HG03060 (cell line): ENCODE measurements at regions not wholly inside any gene's neighbourhood (a gene's known extent, or its start where the extent isn't known, plus 50 kb on each side); places are given as distances from the start of the nearest gene placed in this dataset.

Source experiments
- ATAC-seq: cut with Tn5 transposase; IDR thresholded peaks from one replicate; pipeline ENCODE4 v1.9.1; 2021; ENCODE audit warnings: low read depth, moderate number of reproducible peaks; ENCODE audit not compliant: unreplicated experiment

- ATAC-seq, result no peak
These were observed 178.5 kb downstream of the RHOU start for GRCh38 chr1:228913626-228914414.

DNA sequence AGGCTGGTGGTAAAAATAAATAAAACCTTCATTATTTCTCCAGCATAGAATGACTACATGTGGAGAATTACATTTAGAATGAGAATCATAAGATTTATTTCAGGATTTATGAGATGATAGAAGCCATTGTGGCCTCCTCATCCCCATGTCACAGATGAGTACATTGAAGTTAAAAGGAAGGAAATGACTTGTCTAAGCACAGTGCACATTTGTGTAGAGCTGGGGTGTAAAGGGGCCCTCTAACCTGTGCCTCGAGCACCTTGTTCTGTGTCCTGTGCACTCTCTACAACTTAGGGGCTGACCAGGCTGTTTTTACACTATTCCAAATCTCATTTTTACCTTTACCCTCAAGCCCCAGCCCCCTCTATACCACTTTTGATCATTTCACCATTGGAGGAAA, 179.4 kb downstream of the RHOU start:
- no peak for ATAC-seq

DNA sequence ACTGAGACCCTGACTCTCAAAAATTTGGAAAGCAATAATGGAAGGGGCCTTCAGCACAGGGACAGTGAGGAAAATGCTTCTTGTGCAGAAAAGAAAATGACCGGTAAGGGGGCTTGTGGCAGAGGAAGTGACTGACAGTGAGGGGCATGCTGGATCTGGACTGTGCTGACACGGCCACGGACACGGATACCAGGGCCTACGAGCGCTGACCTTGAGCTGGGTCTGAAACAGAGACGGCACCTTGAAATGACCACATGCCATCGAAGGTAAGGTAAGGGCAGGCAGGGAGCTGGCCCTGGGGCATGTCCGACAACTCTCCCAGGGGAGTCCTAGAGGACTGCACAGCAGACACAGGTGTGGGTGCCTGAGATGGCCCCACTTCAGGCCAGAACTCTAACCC, 182.1 kb downstream of the RHOU start:
- no peak for ATAC-seq

GRCh38 chr1:228917755-228918154, 182.5 kb downstream of the RHOU start:
- no peak for ATAC-seq

DNA sequence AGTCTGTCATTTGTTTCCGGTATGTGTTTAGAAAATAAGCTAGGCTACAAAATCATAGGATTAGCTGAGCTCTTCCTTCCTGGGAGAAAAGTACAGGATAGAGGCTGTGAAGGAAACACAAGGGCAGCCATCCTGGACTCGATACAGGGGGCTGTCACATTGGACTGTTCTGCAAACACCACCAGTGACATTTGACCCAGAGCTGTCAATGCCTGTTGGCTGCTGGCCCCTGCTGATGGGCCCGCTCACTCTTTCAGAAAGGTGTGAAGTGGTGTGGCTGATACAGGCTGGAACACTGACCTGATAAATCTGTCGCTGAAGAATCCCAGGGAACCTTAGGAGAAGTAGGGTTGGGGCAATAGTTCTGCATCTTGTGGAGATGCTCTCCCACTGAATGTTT, 183.1 kb downstream of the RHOU start:
- ATAC-seq, result no peak

DNA sequence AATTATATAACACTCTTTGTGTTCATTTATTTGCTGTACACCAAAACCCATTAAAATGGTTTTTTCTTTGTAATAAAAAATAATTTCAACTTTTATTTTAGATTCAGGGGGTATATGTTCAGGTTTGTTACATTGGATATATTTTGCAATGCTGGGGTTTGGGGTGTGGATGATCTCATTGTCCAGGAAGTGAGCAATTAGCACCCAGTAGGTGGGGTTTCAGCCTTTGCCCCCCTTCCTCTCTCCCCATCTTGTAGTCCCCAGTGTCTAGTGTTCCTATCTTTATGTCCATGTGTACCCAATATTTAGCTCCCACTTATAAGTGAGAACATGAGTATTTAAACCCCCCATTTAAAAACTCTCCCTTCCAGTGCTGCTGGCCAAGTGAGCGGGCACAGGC, 184.6 kb downstream of the RHOU start:
- no peak for ATAC-seq

- no peak for ATAC-seq
These were observed 185.6 kb downstream of the RHOU start for GRCh38 chr1:228920831-228921230.

- no peak for ATAC-seq
These were observed 186.2 kb downstream of the RHOU start for GRCh38 chr1:228921481-228921880.

GRCh38 chr1:228922722-228923376, 187.6 kb downstream of the RHOU start:
- ATAC-seq, result no peak

GRCh38 chr1:228923973-228924686, 188.9 kb downstream of the RHOU start:
- ATAC-seq, result no peak

DNA sequence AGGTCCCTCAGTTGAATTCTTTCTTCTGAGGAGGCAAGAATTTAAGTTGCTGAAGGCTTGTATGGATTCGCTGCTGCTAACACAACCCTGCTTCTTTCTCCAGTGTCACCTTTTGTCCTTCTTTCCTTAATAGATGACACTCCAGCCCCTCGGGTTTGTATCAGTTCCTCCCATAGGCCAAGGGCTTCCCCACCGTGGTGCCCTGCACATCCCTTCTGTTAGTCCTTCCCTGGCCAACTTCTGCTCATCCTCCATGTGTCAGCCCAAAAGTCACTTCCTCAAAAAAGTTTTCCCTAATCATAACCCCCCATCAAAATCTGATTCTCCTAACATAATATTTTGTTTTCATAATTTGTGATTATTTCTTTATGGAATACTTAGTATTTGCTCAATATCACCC, 190.4 kb downstream of the RHOU start:
- no peak for ATAC-seq

DNA sequence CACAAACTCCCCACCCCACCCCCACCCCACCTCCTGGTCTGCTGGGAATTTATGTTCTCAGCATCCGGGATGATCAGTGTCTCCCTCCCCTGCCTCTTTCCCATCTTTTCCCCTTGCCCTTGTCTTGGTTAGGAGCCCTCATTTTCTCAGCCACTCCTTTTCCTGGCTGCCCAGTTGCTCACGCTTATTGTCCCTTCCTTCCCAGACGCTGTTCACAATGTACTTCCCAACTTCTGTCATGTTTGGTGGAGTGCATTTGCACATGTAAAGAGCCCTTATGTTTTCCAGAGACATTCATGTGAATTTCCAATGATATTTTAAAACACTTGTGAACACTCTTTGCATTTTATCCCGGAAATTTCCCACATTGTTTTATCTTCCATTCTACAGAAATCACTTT, 192.1 kb downstream of the RHOU start:
- ATAC-seq, result no peak

- no peak for ATAC-seq
These were observed 192.9 kb downstream of the RHOU start for GRCh38 chr1:228927946-228928898.

GRCh38 chr1:228929476-228930027, 194.3 kb downstream of the RHOU start:
- no peak for ATAC-seq

GRCh38 chr1:228930479-228930957, 195.2 kb downstream of the RHOU start:
- no peak for ATAC-seq

- no peak for ATAC-seq
These were observed 198.5 kb downstream of the RHOU start for GRCh38 chr1:228933753-228934152.

DNA sequence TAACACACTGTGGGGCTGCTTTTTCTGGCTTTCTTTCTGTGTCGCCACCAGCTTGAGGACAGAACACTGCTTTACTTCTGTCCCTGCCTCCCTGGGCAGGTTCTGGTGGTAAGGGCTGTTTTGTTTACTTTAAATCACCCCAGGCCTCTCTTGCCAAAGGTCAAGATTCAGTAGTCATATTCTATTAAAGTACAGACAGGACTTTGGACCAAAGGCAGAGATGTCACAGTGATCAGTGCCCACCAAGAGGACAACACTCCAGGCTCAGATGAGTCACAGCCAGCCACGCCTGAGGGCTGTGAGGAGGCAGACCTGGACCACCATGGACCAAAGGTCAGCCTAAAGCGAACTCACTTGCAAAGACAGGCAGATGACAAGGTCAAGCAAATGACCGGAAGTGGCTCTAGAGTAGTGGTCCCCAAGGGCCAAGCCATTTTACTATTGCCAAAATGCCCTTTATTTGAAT, 200.0 kb downstream of the RHOU start:
- no peak for ATAC-seq

GRCh38 chr1:228935855-228936727, 200.8 kb downstream of the RHOU start:
- no peak for ATAC-seq

GRCh38 chr1:228936881-228937280, 201.6 kb downstream of the RHOU start:
- ATAC-seq, result no peak
